ENCODE measurements at regions not wholly inside any gene's neighbourhood (a gene's known extent, or its start where the extent isn't known, plus 50 kb on each side); places are given as distances from the start of the nearest gene placed in this dataset.

DNA sequence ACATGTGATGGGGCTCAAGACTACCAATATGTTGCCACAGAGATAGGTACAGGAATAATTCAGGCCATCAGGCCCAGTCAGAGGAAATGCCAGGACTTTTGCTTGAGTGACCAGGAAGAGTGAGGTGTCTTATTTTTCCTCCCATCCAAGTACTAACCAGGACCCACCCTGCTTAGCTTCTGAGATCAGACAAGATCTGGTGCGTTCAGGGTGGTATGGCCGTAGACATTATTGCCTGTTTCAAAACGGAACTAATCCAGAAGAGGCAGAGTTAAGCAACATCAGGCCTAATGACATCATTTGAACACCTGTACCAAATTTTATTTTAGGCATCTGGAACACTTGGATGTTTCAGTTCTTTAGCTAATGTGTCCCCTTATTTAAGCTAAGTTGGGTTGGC is 205.5 kb upstream of the POU2AF2 start:
- TF ChIP-seq, protein P1, sequence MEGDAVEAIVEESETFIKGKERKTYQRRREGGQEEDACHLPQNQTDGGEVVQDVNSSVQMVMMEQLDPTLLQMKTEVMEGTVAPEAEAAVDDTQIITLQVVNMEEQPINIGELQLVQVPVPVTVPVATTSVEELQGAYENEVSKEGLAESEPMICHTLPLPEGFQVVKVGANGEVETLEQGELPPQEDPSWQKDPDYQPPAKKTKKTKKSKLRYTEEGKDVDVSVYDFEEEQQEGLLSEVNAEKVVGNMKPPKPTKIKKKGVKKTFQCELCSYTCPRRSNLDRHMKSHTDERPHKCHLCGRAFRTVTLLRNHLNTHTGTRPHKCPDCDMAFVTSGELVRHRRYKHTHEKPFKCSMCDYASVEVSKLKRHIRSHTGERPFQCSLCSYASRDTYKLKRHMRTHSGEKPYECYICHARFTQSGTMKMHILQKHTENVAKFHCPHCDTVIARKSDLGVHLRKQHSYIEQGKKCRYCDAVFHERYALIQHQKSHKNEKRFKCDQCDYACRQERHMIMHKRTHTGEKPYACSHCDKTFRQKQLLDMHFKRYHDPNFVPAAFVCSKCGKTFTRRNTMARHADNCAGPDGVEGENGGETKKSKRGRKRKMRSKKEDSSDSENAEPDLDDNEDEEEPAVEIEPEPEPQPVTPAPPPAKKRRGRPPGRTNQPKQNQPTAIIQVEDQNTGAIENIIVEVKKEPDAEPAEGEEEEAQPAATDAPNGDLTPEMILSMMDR (IDR thresholded peaks at IDR 0.05), result no peak
- TF ChIP-seq, protein P2, sequence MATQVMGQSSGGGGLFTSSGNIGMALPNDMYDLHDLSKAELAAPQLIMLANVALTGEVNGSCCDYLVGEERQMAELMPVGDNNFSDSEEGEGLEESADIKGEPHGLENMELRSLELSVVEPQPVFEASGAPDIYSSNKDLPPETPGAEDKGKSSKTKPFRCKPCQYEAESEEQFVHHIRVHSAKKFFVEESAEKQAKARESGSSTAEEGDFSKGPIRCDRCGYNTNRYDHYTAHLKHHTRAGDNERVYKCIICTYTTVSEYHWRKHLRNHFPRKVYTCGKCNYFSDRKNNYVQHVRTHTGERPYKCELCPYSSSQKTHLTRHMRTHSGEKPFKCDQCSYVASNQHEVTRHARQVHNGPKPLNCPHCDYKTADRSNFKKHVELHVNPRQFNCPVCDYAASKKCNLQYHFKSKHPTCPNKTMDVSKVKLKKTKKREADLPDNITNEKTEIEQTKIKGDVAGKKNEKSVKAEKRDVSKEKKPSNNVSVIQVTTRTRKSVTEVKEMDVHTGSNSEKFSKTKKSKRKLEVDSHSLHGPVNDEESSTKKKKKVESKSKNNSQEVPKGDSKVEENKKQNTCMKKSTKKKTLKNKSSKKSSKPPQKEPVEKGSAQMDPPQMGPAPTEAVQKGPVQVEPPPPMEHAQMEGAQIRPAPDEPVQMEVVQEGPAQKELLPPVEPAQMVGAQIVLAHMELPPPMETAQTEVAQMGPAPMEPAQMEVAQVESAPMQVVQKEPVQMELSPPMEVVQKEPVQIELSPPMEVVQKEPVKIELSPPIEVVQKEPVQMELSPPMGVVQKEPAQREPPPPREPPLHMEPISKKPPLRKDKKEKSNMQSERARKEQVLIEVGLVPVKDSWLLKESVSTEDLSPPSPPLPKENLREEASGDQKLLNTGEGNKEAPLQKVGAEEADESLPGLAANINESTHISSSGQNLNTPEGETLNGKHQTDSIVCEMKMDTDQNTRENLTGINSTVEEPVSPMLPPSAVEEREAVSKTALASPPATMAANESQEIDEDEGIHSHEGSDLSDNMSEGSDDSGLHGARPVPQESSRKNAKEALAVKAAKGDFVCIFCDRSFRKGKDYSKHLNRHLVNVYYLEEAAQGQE (IDR thresholded peaks at IDR 0.05; ENCODE audit: insufficient read depth in 1 of 2, low read depth in 2 of 2, low read length in 1 of 2), result no peak
- no peak for TF ChIP-seq SIN3A (IDR thresholded peaks at IDR 0.05; ENCODE audit: borderline replicate concordance, insufficient read depth, low read depth, low read length)
- TF ChIP-seq TCF7L2 (IDR thresholded peaks at IDR 0.05; ENCODE audit: low read depth, low read length), result no peak
